ENCODE measurements at regions not wholly inside any gene's neighbourhood (a gene's known extent, or its start where the extent isn't known, plus 50 kb on each side); places are given as distances from the start of the nearest gene placed in this dataset.
A peak's percentile ranks its signal among the peaks of the same experiment; 100 is the strongest.

GRCh38 chr14:65805113-65805473 lies 392.6 kb downstream of the FUT8 start:
- DNase-seq (ENCODE audit: low read depth): no peak
- no peak for FAIRE-seq
- H3K4me3 ChIP-seq (ENCODE audit: low read depth, low read length): no peak overlapping the region
- no peaks in the 10 kb centered on the region for H3K27me3 ChIP-seq (ENCODE audit: control insufficient read depth, insufficient read depth, low read length)
- no peak for TF ChIP-seq CTCF (IDR thresholded peaks at IDR 0.05; ENCODE audit: insufficient read depth, low read length, severe bottlenecking)
- no peaks in the 10 kb centered on the region for H3K36me3 ChIP-seq (ENCODE audit: control insufficient read depth, insufficient read depth, low read length)

GRCh38 chr14:65808390-65808789 lies 395.9 kb downstream of the FUT8 start:
- Histone ChIP-seq H3K36me3 (ENCODE audit: control insufficient read depth, insufficient read depth, low read length) (no peaks in the 10 kb centered on the region), H3K4me3 (ENCODE audit: low read depth, low read length) (no peak overlapping the region), H3K27me3 (ENCODE audit: control insufficient read depth, insufficient read depth, low read length) (no peaks in the 10 kb centered on the region)
- TF ChIP-seq CTCF (IDR thresholded peaks at IDR 0.05; ENCODE audit: insufficient read depth, low read length, severe bottlenecking): no peak
- FAIRE-seq: no peak
- no peak for DNase-seq (ENCODE audit: low read depth)

- Histone ChIP-seq H3K36me3 (ENCODE audit: control insufficient read depth, insufficient read depth, low read length) (no peaks in the 10 kb centered on the region), H3K27me3 (ENCODE audit: control insufficient read depth, insufficient read depth, low read length) (no peaks in the 10 kb centered on the region), H3K4me3 (ENCODE audit: low read depth, low read length) (no peak overlapping the region)
- FAIRE-seq (no peak), DNase-seq (ENCODE audit: low read depth) (peak; percentile 1)
- no peak for TF ChIP-seq CTCF (IDR thresholded peaks at IDR 0.05; ENCODE audit: insufficient read depth, low read length, severe bottlenecking)
Observed at GRCh38 chr14:65810322-65810721, 397.8 kb downstream of the FUT8 start.

GRCh38 chr14:65813760-65814384 lies 401.3 kb downstream of the FUT8 start:
- TF ChIP-seq CTCF (IDR thresholded peaks at IDR 0.05; ENCODE audit: insufficient read depth, low read length, severe bottlenecking): no peak
- Histone ChIP-seq H3K27me3 (ENCODE audit: control insufficient read depth, insufficient read depth, low read length) (no peaks in the 10 kb centered on the region), H3K36me3 (ENCODE audit: control insufficient read depth, insufficient read depth, low read length) (no peaks in the 10 kb centered on the region), H3K4me3 (ENCODE audit: low read depth, low read length) (no peak overlapping the region)
- no peak for FAIRE-seq
- DNase-seq (ENCODE audit: low read depth): no peak

GRCh38 chr14:65815127-65815526 lies 402.6 kb downstream of the FUT8 start:
- no peaks in the 10 kb centered on the region for H3K36me3 ChIP-seq (ENCODE audit: control insufficient read depth, insufficient read depth, low read length)
- DNase-seq (ENCODE audit: low read depth) (no peak), FAIRE-seq (no peak)
- no peak overlapping the region for H3K4me3 ChIP-seq (ENCODE audit: low read depth, low read length)
- no peak for TF ChIP-seq CTCF (IDR thresholded peaks at IDR 0.05; ENCODE audit: insufficient read depth, low read length, severe bottlenecking)
- H3K27me3 ChIP-seq (ENCODE audit: control insufficient read depth, insufficient read depth, low read length): no peaks in the 10 kb centered on the region

- no peaks in the 10 kb centered on the region for H3K27me3 ChIP-seq (ENCODE audit: control insufficient read depth, insufficient read depth, low read length)
- TF ChIP-seq CTCF (IDR thresholded peaks at IDR 0.05; ENCODE audit: insufficient read depth, low read length, severe bottlenecking): no peak
- H3K4me3 ChIP-seq (ENCODE audit: low read depth, low read length): no peak overlapping the region
- DNase-seq (ENCODE audit: low read depth) (peak; percentile 4), FAIRE-seq (no peak)
- no peaks in the 10 kb centered on the region for H3K36me3 ChIP-seq (ENCODE audit: control insufficient read depth, insufficient read depth, low read length)
Observed at GRCh38 chr14:65817011-65817410, 404.5 kb downstream of the FUT8 start.

All from bronchial epithelial cell (primary cell).